Keratinocyte (primary cell): ENCODE measurements at regions not wholly inside any gene's neighbourhood (a gene's known extent, or its start where the extent isn't known, plus 50 kb on each side); places are given as distances from the start of the nearest gene placed in this dataset.

Experiments used
- DNase-seq: peaks from one replicate; pipeline ENCODE4 v3.0.0-alpha.2; 2011; ENCODE audit warnings: low read depth, missing footprints, low spot score
- FAIRE-seq: peaks from 2 replicates; lab custom pipeline; 2011; peaks lifted over from hg19 to GRCh38; lab: Jason Lieb, UNC
- H2AFZ ChIP-seq: 2 replicates; pipeline ENCODE4 v1.6.0; 2012; ENCODE audit warnings: low read length, control low read depth, inconsistent platforms; ENCODE audit not compliant: control insufficient read depth
- H3K27ac ChIP-seq: 2 replicates; pipeline ENCODE4 v1.5.1; 2011; ENCODE audit warnings: low read length; ENCODE audit not compliant: control insufficient read depth, insufficient read depth
- H3K27me3 ChIP-seq: 3 replicates; pipeline ENCODE4 v1.6.0; 2011; ENCODE audit warnings: low read length; ENCODE audit not compliant: control insufficient read depth, insufficient read depth; ENCODE audit errors: extremely low read depth
- H3K36me3 ChIP-seq, 2 experiments: 2 replicates in 1 of 2; 3 replicates in 1 of 2; pipeline ENCODE4 v1.5.1; 2011; ENCODE audit warnings: low read length in 2 of 2, mild to moderate bottlenecking in 1 of 2; ENCODE audit not compliant: control insufficient read depth in 2 of 2, insufficient read depth in 2 of 2; ENCODE audit errors: extremely low read depth in 1 of 2
- H3K4me1 ChIP-seq: 3 replicates; pipeline ENCODE4 v1.5.1; 2011; ENCODE audit warnings: low read length; ENCODE audit not compliant: control insufficient read depth, insufficient read depth; ENCODE audit errors: extremely low read depth
- H3K4me2 ChIP-seq: 3 replicates; pipeline ENCODE4 v1.6.0; 2011; ENCODE audit warnings: low read depth, low read length; ENCODE audit not compliant: control insufficient read depth, insufficient read depth; ENCODE audit errors: extremely low read depth
- H3K4me3 ChIP-seq, 3 experiments: fragments of 200-600 bp in 1 of 3; sonication (generic) in 1 of 3; 2 replicates in 2 of 3; 3 replicates in 1 of 3; pipeline ENCODE4 v1.5.1; 2011 to 2016; ENCODE audit warnings: low read length in 3 of 3, mild to moderate bottlenecking in 3 of 3, control low read depth in 2 of 3, inconsistent platforms in 1 of 3, low read depth in 1 of 3, mixed read lengths in 1 of 3, mixed run types in 1 of 3, moderate library complexity in 1 of 3; ENCODE audit not compliant: control insufficient read depth in 2 of 3, insufficient read depth in 2 of 3; ENCODE audit errors: extremely low read depth in 1 of 3
- H3K79me2 ChIP-seq: 2 replicates; pipeline ENCODE4 v1.6.0; 2012; ENCODE audit warnings: low read length; ENCODE audit not compliant: control insufficient read depth, insufficient read depth
- H3K9ac ChIP-seq: 3 replicates; pipeline ENCODE4 v1.6.0; 2011; ENCODE audit warnings: low read length; ENCODE audit not compliant: control insufficient read depth, insufficient read depth; ENCODE audit errors: extremely low read depth
- H3K9me1 ChIP-seq: 3 replicates; pipeline ENCODE4 v1.6.0; 2011; ENCODE audit warnings: low read length; ENCODE audit not compliant: control insufficient read depth, insufficient read depth; ENCODE audit errors: extremely low read depth
- H3K9me3 ChIP-seq: 2 replicates; pipeline ENCODE4 v1.5.1; 2012; ENCODE audit warnings: low read depth, low read length; ENCODE audit not compliant: control insufficient read depth
- H4K20me1 ChIP-seq: 3 replicates; pipeline ENCODE4 v1.6.0; 2011; ENCODE audit warnings: low read length; ENCODE audit not compliant: control insufficient read depth, insufficient read depth; ENCODE audit errors: extremely low read depth
- CTCF ChIP-seq, 3 experiments: IDR thresholded peaks in 1 of 3; conservative IDR thresholded peaks in 1 of 3; optimal IDR thresholded peaks in 1 of 3; 2 replicates in 2 of 3; 3 replicates in 1 of 3; pipeline versions ENCODE3 to v1.5.1; 2011; ENCODE audit warnings: low read length in 3 of 3, mild to moderate bottlenecking in 3 of 3, moderate library complexity in 2 of 3, control low read depth in 1 of 3, inconsistent platforms in 1 of 3; ENCODE audit not compliant: insufficient read depth in 2 of 3; ENCODE audit errors: extremely low read depth in 1 of 3
- EZH2 ChIP-seq: IDR thresholded peaks from one replicate; pipeline ENCODE4 v1.6.1; 2012; ENCODE audit warnings: inconsistent platforms, mild to moderate bottlenecking, low read length, moderate library complexity
- dilution Hi-C: fragments of 300-500 bp; cut with MboI; formaldehyde crosslinking; loops from one replicate; pipeline ENCODE4 v1.7.0; 2020; ENCODE audit warnings: low sequenced_read_pairs; ENCODE audit not compliant: extremely low pct_ligation_motif_present

GRCh38 chr12:92271341-92271740, 125.7 kb upstream of the BTG1 start:
- Histone ChIP-seq H3K4me3 (no peak overlapping the region), H3K4me2 (peak overlapping the region; percentile 39), H3K79me2 (no peaks in the 10 kb centered on the region), H3K9me3 (no peaks in the 10 kb centered on the region), H3K4me1 (peaks cover 24% of the 10 kb centered on the region), H3K36me3 (no peaks in the 10 kb centered on the region), H3K27ac (no peak overlapping the region), H3K9ac (no peak overlapping the region), H3K27me3 (no peaks in the 10 kb centered on the region), H3K9me1 (no peaks in the 10 kb centered on the region), H4K20me1 (no peaks in the 10 kb centered on the region), H2AFZ (peak overlapping the region; percentile 35)
- TF ChIP-seq CTCF (optimal IDR thresholded peaks at IDR 0.05 in 1 of 3, IDR thresholded peaks at IDR 0.05 in 1 of 3, conservative IDR thresholded peaks at IDR 0.05 in 1 of 3; ENCODE audit: extremely low read depth in 1 of 3, insufficient read depth in 2 of 3, low read length in 3 of 3) (no peak), EZH2 (no peak)
- DNase-seq (no peak), FAIRE-seq (peak; percentile 67)
- dilution Hi-C loops: no loop called here

GRCh38 chr12:92270521-92270920, 124.9 kb upstream of the BTG1 start:
- Histone ChIP-seq H3K27me3 (no peaks in the 10 kb centered on the region), H3K9me3 (no peaks in the 10 kb centered on the region), H3K79me2 (no peaks in the 10 kb centered on the region), H3K9ac (no peak overlapping the region), H4K20me1 (no peaks in the 10 kb centered on the region), H2AFZ (peak overlapping the region; percentile 35), H3K36me3 (no peaks in the 10 kb centered on the region), H3K4me3 (no peak overlapping the region), H3K27ac (no peak overlapping the region), H3K4me1 (peaks cover 24% of the 10 kb centered on the region), H3K9me1 (no peaks in the 10 kb centered on the region), H3K4me2 (no peak overlapping the region)
- dilution Hi-C loops: no loop called here
- TF ChIP-seq CTCF (optimal IDR thresholded peaks at IDR 0.05 in 1 of 3, IDR thresholded peaks at IDR 0.05 in 1 of 3, conservative IDR thresholded peaks at IDR 0.05 in 1 of 3; ENCODE audit: extremely low read depth in 1 of 3, insufficient read depth in 2 of 3, low read length in 3 of 3): no peak
- peak; percentile 32 for FAIRE-seq
- DNase-seq: no peak
